Activated CD4-positive, alpha-beta T cell treated with anti-CD3 and anti-CD28 coated beads for 36 hours (primary cell): ENCODE measurements at regions not wholly inside any gene's neighbourhood (a gene's known extent, or its start where the extent isn't known, plus 50 kb on each side); places are given as distances from the start of the nearest gene placed in this dataset.

Source experiments
- ATAC-seq: fragments of 200-7000 bp; cut with Tn5 transposase; one replicate; pipeline ENCODE4 v1.10.0; 2021; ENCODE audit warnings: mild to moderate bottlenecking, moderate library complexity
- CTCF ChIA-PET: fragments of 350-600 bp; sonication (Branson Sonifier 250); formaldehyde crosslinking; loops from one replicate; lab custom pipeline; 2021; ENCODE audit warnings: antibody characterized with exemption; lab: Charles Lee
- POLR2A ChIA-PET: fragments of 350-600 bp; sonication (Branson Sonifier 250); formaldehyde crosslinking; loops from one replicate; lab custom pipeline; 2021; ENCODE audit warnings: antibody characterized with exemption, inconsistent platforms; lab: Charles Lee
- DNase-seq: peaks from one replicate; pipeline ENCODE4 v3.0.0-alpha.2; 2020
- H3K27ac Mint-ChIP-seq: one replicate; pipeline ENCODE4 v1.8.0; 2021; ENCODE audit warnings: mixed read lengths
- H3K27me3 Mint-ChIP-seq: one replicate; pipeline ENCODE4 v1.8.0; 2021; ENCODE audit warnings: mixed read lengths
- H3K36me3 Mint-ChIP-seq: one replicate; pipeline ENCODE4 v1.8.0; 2021; ENCODE audit warnings: low read depth, mixed read lengths
- H3K4me1 Mint-ChIP-seq: one replicate; pipeline ENCODE4 v1.8.0; 2021; ENCODE audit warnings: mixed read lengths
- H3K4me3 Mint-ChIP-seq: one replicate; pipeline ENCODE4 v1.8.0; 2021; ENCODE audit warnings: mild to moderate bottlenecking, moderate library complexity, mixed read lengths
- H3K9me3 Mint-ChIP-seq: one replicate; pipeline ENCODE4 v1.8.0; 2021; ENCODE audit warnings: low read depth, mixed read lengths
- intact Hi-C, 2 experiments: fragments of 100-400 bp; cut with DNase I in 1 of 2; cut with micrococcal nuclease in 1 of 2; formaldehyde crosslinking; loops; one replicate each; pipeline versions ENCODE4 v1.14.2 to v1.15.1; 2022 to 2024; cut with DNase I, micrococcal nuclease

DNA sequence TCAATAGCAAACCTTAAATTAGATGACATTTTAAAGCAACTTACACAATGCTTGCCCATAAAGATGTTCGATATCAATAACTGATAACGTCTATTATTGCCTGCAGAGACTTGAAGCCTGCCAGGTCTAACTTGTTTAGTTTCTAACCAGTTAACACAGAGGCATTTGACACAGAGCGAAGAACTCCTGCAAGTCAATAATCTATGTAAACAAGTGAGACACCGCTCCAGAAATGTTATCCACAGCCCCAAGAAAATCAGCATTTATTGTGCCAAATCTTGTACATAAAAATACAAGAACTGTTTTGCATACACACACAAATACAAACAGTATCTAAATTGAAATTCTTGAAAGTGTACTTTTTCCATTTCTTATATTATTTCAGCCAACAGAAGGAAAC is 236.0 kb upstream of the DIO3 start:
- ChIA-PET POLR2A (no interaction called here), CTCF (no interaction called here)
- Mint-ChIP-seq H3K27ac (no peak overlapping the region), H3K4me3 (no peak overlapping the region), H3K27me3 (peaks cover 9% of the 10 kb centered on the region), H3K9me3 (peaks cover 16% of the 10 kb centered on the region), H3K4me1 (no peaks in the 10 kb centered on the region), H3K36me3 (no peaks in the 10 kb centered on the region)
- DNase-seq = no peak
- no peak for ATAC-seq
- intact Hi-C loops = no loop called here

DNA sequence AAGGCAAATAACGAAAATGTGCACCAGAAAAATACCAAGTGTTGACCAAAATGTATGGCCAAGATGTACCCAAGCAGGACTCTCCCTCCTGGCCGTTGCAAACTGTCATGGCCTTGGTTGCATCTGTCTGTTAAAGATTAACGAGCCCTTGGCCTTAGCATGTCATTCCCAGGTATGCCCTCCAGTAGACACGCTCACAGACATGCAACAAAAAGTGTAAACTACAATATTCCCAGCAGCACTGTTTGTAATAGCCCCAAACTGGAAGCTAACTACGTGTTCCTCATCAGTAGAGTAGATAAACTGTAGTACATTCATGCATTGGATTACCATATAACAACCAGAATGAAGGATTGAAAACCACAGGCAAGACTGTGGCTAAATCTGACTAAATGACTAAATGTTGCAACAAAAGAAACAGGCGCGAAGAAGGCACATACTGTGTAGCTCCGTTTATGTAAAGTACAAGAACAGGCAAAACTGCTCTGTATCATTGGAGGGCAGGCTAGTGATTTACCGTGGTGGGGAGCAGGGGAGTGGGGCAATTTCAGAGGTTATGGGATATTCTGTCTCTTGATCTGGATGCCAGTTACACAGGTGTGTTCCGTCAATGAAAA is 232.8 kb upstream of the DIO3 start:
- ChIA-PET CTCF (no interaction called here), POLR2A (no interaction called here)
- Mint-ChIP-seq H3K4me3 (no peak overlapping the region), H3K9me3 (peaks cover 8% of the 10 kb centered on the region), H3K36me3 (no peaks in the 10 kb centered on the region), H3K27ac (no peak overlapping the region), H3K4me1 (no peaks in the 10 kb centered on the region), H3K27me3 (peaks cover 17% of the 10 kb centered on the region)
- ATAC-seq = no peak
- intact Hi-C loops = no loop called here
- no peak for DNase-seq

DNA sequence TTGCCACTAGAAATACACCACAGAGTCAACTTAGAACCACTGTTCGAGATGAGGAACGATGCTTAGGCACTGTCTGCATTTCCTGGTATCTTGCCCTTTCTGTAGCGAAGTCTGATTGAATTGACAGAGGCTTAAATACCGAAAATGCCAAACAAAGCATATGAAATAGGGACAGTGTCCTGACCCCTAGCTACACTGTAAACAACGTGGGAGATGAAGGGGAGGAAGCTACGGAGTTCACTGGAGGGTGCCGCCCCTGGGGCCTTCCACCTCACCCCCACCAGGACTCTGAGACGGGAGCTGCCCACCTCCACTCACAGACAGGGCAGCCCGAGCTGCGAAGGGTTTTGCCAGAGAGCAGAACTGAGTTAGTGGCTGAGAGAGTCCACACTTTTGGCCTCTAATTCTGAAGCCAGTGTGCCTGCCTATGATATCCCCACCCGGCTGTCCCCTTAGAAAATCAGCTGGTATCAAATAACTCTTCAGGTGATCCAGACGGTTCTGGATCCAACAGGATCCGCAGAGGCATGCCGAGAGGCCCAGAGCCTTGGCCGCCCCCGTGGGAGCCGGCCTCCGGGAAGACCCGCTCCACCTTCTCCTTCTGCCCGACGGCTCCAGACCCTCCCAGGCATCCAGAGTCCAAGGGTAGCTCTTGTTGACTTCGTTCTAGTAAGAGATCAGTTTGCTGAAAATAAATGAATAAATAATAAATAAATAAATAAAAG is 230.7 kb upstream of the DIO3 start:
- POLR2A ChIA-PET = no interaction called here
- Mint-ChIP-seq H3K36me3 (no peaks in the 10 kb centered on the region), H3K4me1 (no peaks in the 10 kb centered on the region), H3K27me3 (peaks cover 17% of the 10 kb centered on the region), H3K9me3 (no peaks in the 10 kb centered on the region), H3K4me3 (no peak overlapping the region), H3K27ac (no peak overlapping the region)
- ATAC-seq = no peak
- no peak for DNase-seq
- intact Hi-C loops = no loop called here
- CTCF ChIA-PET = no interaction called here

DNA sequence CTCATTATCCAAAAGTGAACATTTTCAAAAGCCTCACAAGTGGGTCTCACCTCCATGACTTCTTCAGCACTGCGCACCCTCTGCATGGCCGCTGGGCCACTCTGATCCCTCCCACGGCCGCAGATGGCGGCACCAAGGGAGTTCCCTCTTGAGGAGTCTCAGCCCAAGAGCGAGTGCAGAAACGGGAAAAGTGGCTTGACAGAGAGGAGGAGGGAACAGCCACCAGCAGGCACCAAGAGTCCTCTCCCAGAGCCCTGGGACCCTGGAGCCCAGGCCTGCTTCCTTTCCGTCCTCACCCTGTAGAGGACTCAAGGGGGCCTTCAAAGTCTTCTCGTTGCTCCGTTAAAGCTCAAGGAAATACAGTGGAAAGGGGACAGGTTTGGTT is 230.2 kb upstream of the DIO3 start:
- H3K27me3 Mint-ChIP-seq = peaks cover 16% of the 10 kb centered on the region
- intact Hi-C loops = no loop called here
- H3K9me3 Mint-ChIP-seq = no peaks in the 10 kb centered on the region
- DNase-seq = no peak
- no peaks in the 10 kb centered on the region for H3K36me3 Mint-ChIP-seq
- CTCF ChIA-PET = no interaction called here
- H3K27ac Mint-ChIP-seq = no peak overlapping the region
- H3K4me3 Mint-ChIP-seq = no peak overlapping the region
- H3K4me1 Mint-ChIP-seq = no peaks in the 10 kb centered on the region
- no peak for ATAC-seq
- POLR2A ChIA-PET = no interaction called here

DNA sequence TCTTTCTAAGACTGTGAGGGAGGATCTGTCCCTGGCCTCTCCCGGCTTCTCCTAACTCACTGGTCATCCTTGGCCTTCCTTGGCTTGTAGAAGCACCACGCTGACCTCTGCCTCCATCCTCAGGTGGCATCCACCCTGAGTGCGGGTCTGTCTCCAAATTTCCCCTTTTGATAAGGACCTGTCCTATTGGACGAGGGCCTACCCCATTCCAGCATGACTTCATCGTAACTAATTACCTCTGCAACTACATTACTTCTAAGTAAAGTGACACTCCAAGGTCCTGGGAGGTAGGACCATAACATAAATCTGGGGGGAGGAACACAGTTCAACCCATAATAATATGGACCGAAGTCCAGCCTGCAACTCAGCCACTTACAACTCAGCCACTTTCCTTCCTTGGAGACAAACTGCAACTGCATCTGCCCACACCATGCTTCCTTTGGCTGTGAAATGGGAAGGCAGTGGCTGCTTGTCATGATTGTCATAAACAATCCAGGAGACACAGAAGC is 229.6 kb upstream of the DIO3 start:
- H3K9me3 Mint-ChIP-seq = no peaks in the 10 kb centered on the region
- H3K27ac Mint-ChIP-seq = no peak overlapping the region
- ChIA-PET CTCF (no interaction called here), POLR2A (no interaction called here)
- intact Hi-C loops = no loop called here
- H3K4me1 Mint-ChIP-seq = no peaks in the 10 kb centered on the region
- DNase-seq (no peak), ATAC-seq (no peak)
- H3K36me3 Mint-ChIP-seq = no peaks in the 10 kb centered on the region
- H3K4me3 Mint-ChIP-seq = no peak overlapping the region
- peaks cover 16% of the 10 kb centered on the region for H3K27me3 Mint-ChIP-seq

DNA sequence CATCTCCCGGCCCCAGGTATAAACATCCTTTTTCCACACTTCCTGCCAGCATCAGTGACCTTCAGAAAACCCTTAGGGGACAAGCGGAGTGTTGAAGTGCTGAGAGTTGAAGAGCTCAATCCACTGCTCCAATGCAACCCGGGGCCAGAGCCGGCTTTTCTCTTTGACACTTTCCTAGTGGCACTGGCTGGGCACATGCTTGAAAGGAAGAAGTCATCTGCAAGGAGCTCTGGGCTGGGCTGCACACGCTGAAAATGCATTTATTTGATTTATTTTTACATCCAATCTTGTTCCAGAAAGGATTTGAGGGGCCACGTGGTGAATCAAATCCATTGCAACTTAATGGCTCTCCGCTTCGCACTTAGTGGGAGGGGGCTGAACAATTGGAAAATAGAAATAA is 229.0 kb upstream of the DIO3 start:
- H3K4me3 Mint-ChIP-seq = no peak overlapping the region
- ChIA-PET POLR2A (no interaction called here), CTCF (no interaction called here)
- H3K4me1 Mint-ChIP-seq = no peaks in the 10 kb centered on the region
- ATAC-seq (no peak), DNase-seq (no peak)
- peaks cover 18% of the 10 kb centered on the region for H3K27me3 Mint-ChIP-seq
- H3K9me3 Mint-ChIP-seq = no peaks in the 10 kb centered on the region
- H3K36me3 Mint-ChIP-seq = no peaks in the 10 kb centered on the region
- H3K27ac Mint-ChIP-seq = no peak overlapping the region
- intact Hi-C loops = no loop called here

DNA sequence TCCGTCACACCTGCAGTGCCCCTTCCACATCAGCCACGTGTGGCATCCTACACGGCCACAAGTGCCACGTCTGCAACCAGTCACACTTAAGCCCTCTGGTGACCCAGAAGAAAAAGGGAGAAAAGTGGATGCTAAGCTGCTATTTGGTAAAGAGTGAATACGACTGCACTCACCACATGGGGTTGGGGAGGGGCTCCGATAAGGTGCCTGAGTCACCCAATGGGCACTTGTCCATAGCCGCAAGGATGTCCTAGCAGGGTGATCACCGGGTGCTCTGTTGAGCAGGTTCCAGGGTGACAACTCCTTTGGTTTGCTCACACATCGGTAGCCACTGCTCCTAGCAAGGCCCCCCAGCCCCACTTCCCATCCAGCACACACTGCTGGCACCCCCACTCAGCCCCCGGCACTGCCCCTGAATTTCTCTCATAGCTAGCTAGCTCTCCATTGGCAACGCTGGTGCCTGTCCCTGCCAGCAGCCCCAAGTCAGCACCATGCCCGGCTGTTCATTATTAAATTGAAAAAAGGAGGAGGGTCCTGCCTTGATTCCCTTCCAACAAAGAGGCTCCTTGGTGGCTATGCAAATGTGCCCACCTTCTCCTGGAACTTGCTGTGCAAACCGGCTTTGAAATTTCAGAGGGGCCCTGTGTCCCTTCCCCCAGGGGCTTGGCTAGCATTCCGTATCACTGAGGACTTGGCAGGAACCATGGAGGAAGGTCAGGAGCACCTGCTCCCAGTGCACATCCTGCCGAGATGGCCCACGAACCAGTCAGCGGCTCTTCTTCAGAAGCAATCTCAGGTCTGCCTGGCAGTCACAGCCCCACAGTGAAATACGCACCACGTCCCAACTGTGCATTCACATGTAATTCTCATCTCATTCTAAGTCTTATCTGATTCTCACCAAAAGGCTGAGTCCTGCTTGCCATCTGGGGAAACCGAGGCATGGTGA is 227.7 kb upstream of the DIO3 start:
- H3K9me3 Mint-ChIP-seq = no peaks in the 10 kb centered on the region
- CTCF ChIA-PET = interaction anchor here (0.6 kb wide), 2 partner anchors 90 to 282 kb away, joined by 3 read pairs; no protein-coding TSS in a partner anchor
- POLR2A ChIA-PET = no interaction called here

DNA sequence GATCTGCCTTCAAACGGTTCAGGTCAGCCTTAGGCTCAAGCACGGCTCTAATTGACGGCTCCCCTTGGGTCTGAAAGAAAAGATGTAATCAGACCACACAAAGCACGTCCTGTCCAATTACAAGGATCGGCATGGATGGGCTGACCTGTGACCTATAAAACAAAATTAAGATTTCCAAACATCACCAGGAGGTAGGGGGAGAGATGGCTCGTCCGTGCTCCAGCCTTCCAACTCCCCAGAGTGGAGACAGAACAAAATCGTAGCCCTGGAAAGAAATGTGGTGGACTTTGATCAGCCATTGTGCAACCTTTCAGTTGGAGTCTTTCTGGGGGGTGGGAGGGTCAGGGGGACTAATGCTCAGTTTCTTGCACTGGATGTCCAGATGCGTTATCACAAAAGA is 226.6 kb upstream of the DIO3 start:
- Mint-ChIP-seq H3K27me3 (peaks cover 21% of the 10 kb centered on the region), H3K27ac (no peak overlapping the region), H3K4me3 (no peak overlapping the region), H3K4me1 (no peaks in the 10 kb centered on the region), H3K36me3 (no peaks in the 10 kb centered on the region), H3K9me3 (no peaks in the 10 kb centered on the region)
- intact Hi-C loops = no loop called here
- ATAC-seq (no peak), DNase-seq (no peak)
- CTCF ChIA-PET = no interaction called here
- POLR2A ChIA-PET = no interaction called here

More for the DNA sequence above, 227.7 kb upstream of the DIO3 start:
- H3K4me1 Mint-ChIP-seq = no peaks in the 10 kb centered on the region
- H3K27ac Mint-ChIP-seq = no peak overlapping the region
- no peak for ATAC-seq
- peaks cover 16% of the 10 kb centered on the region for H3K27me3 Mint-ChIP-seq
- H3K36me3 Mint-ChIP-seq = no peaks in the 10 kb centered on the region
- intact Hi-C loops = no loop called here
- DNase-seq = no peak
- H3K4me3 Mint-ChIP-seq = no peak overlapping the region

DNA sequence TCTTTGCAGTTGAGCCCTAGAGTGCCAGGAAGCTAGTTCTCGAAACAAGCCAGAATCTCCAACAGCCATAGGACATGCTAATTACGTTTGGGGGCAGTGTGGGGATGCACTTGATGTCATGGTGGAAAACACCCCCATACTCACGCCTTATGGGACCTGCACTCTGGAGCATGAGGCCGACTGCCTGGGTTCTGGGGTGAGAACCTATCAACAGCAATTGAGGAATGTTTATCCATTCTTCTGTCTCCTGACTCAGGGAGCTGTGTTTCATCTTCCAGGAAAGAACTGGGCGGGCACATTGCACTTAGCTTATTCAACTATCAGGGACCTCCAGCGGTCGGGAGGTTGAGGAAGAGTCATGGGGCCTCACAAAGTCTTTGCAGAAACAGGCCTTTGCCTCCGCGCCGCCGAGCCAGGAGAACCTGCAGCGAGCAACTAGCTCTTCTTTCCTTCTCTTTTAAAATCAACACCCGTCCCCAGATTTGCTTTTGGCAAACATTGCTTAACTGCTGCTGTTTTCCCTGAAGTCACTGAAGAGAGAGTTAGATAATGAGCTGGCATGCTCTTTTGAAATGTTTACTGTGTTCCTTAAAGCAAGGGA is 226.1 kb upstream of the DIO3 start:
- no peaks in the 10 kb centered on the region for H3K9me3 Mint-ChIP-seq
- no peaks in the 10 kb centered on the region for H3K4me1 Mint-ChIP-seq
- peaks cover 21% of the 10 kb centered on the region for H3K27me3 Mint-ChIP-seq
- ATAC-seq (no peak), DNase-seq (no peak)
- CTCF ChIA-PET = no interaction called here
- H3K36me3 Mint-ChIP-seq = no peaks in the 10 kb centered on the region
- H3K27ac Mint-ChIP-seq = no peak overlapping the region
- POLR2A ChIA-PET = no interaction called here
- H3K4me3 Mint-ChIP-seq = no peak overlapping the region
- intact Hi-C loops = no loop called here

DNA sequence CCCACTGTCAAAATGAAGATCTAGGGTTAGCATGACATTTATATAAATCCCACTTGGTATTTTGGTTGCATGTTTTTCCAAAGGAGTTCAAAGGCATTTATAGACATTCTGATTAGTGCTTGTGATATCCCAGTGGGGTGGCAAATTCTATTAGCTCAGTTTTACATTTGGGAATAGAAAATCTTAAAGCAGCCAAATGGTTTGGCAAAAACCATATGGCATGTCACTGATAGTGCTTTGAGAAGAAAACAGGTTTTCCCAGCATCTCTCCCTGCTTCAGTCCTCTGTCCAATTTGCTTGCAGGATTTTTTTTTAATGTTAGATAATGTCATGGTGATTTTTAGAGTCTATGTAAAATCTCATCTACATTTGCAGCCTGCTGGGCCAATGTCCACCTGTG is 225.1 kb upstream of the DIO3 start:
- ATAC-seq (no peak), DNase-seq (no peak)
- Mint-ChIP-seq H3K27me3 (peaks cover 26% of the 10 kb centered on the region), H3K4me1 (no peaks in the 10 kb centered on the region), H3K27ac (no peak overlapping the region), H3K9me3 (no peaks in the 10 kb centered on the region), H3K4me3 (no peak overlapping the region), H3K36me3 (no peaks in the 10 kb centered on the region)
- intact Hi-C loops = no loop called here
- POLR2A ChIA-PET = no interaction called here
- CTCF ChIA-PET = no interaction called here

DNA sequence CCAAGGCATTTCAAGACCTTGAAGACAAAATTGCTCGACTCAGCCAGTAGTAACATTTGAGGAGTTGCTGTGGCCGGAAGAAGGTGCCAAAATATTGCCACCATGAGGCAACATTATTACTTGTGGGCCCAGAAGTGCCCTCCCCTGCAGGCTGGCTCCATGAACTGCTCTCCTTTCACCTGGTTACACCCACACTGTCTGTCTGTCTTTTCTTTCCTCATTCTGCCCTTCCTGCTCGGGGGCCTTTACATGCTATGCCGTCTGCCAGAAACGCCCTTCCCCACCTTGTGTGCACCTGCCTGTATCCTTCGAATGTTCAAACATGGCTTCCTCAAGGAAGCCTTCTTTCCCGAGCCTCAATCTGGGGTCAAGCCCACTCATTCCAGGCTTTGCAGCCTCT is 224.2 kb upstream of the DIO3 start:
- POLR2A ChIA-PET = no interaction called here
- Mint-ChIP-seq H3K9me3 (no peaks in the 10 kb centered on the region), H3K27me3 (peaks cover 29% of the 10 kb centered on the region), H3K36me3 (no peaks in the 10 kb centered on the region), H3K27ac (no peak overlapping the region), H3K4me3 (no peak overlapping the region), H3K4me1 (no peaks in the 10 kb centered on the region)
- intact Hi-C loops = no loop called here
- no peak for ATAC-seq
- DNase-seq = no peak
- CTCF ChIA-PET = no interaction called here
